HepG2 (cell line): ENCODE measurements at regions not wholly inside any gene's neighbourhood (a gene's known extent, or its start where the extent isn't known, plus 50 kb on each side); places are given as distances from the start of the nearest gene placed in this dataset.

Experiments
- ATAC-seq: fragments of 200-7000 bp; cut with Tn5 transposase; 3 replicates; pipeline ENCODE4 v1.9.1; 2020; ENCODE audit warnings: mild to moderate bottlenecking, moderate library complexity
- BruUV-seq: library from RNA; stranded (reverse); fragments of 400-500 nt; replicated peaks from 2 replicates; lab custom pipeline; 2021; lab: Mats Ljungman, UMichigan
- CTCF ChIA-PET: fragments of 300-600 bp; formaldehyde crosslinking; extraction: SDS; loops from one replicate; lab custom pipeline; 2021; ENCODE audit warnings: low total read pairs, inconsistent platforms, low intra/inter-chr PET ratio; lab: Yijun Ruan, JAX
- POLR2A ChIA-PET: fragments of 350-600 bp; sonication (Branson Sonifier 250); formaldehyde crosslinking; loops from one replicate; lab custom pipeline; 2020; ENCODE audit warnings: antibody characterized with exemption, inconsistent platforms; lab: Yijun Ruan, JAX
- DNase-seq: peaks from one replicate; pipeline ENCODE4 v3.0.0-alpha.2; 2015; ENCODE audit warnings: low spot score
- FAIRE-seq: peaks from 3 replicates; lab custom pipeline; 2011; peaks lifted over from hg19 to GRCh38; lab: Jason Lieb, UNC
- H2AFZ ChIP-seq: one replicate; pipeline ENCODE4 v1.6.1; 2011; ENCODE audit warnings: low read length, inconsistent platforms
- H3K27ac ChIP-seq: fragments of 300-600 bp; 3 replicates; pipeline ENCODE4 v1.8.0; 2011; ENCODE audit warnings: mixed run types, mild to moderate bottlenecking, mixed read lengths, low read length, inconsistent platforms; ENCODE audit not compliant: insufficient read depth; ENCODE audit errors: extremely low read length
- H3K27me3 ChIP-seq, 2 experiments: fragments of 200-600 bp in 1 of 2; 2 replicates in 1 of 2; 3 replicates in 1 of 2; pipeline versions ENCODE4 v1.6.0 to v1.8.0; 2011; ENCODE audit warnings: low read length in 2 of 2, mild to moderate bottlenecking in 2 of 2, moderate library complexity in 2 of 2, inconsistent platforms in 1 of 2; ENCODE audit not compliant: insufficient read depth in 2 of 2, control insufficient read depth in 1 of 2
- H3K36me3 ChIP-seq, 2 experiments: fragments of 200-600 bp in 1 of 2; replicated peaks in 1 of 2; 2 replicates in 1 of 2; 3 replicates in 1 of 2; pipeline versions ENCODE4 v1.5.1 to v1.8.0; 2011; ENCODE audit warnings: low read length in 2 of 2, inconsistent platforms in 1 of 2; ENCODE audit not compliant: insufficient read depth in 2 of 2, control insufficient read depth in 1 of 2
- H3K4me1 ChIP-seq: 2 replicates; pipeline ENCODE4 v1.5.1; 2012; ENCODE audit warnings: low read length, inconsistent platforms; ENCODE audit not compliant: insufficient read depth
- H3K4me2 ChIP-seq: 2 replicates; pipeline ENCODE4 v1.6.0; 2011; ENCODE audit warnings: low read depth, low read length, inconsistent platforms
- H3K4me3 ChIP-seq, 3 experiments: fragments of 200-600 bp in 1 of 3; sonication (generic), shearing (Covaris generic) in 1 of 3; replicated peaks in 1 of 3; 2 replicates each; pipeline ENCODE4 v1.5.1; 2011 to 2016; ENCODE audit warnings: low read length in 3 of 3, inconsistent platforms in 2 of 3, low read depth in 2 of 3, mild to moderate bottlenecking in 2 of 3, control low read depth in 1 of 3, mixed read lengths in 1 of 3; ENCODE audit not compliant: insufficient read depth in 1 of 3
- H3K79me2 ChIP-seq: one replicate; pipeline ENCODE4 v1.6.1; 2011; ENCODE audit warnings: low read length, inconsistent platforms; ENCODE audit not compliant: insufficient read depth
- H3K9ac ChIP-seq: 2 replicates; pipeline ENCODE4 v1.6.0; 2011; ENCODE audit warnings: mild to moderate bottlenecking, low read depth, low read length, inconsistent platforms; ENCODE audit not compliant: insufficient read depth
- H3K9me3 ChIP-seq: 2 replicates; pipeline ENCODE4 v1.5.1; 2012; ENCODE audit warnings: mild to moderate bottlenecking, low read length
- H4K20me1 ChIP-seq: 2 replicates; pipeline ENCODE4 v1.6.0; 2011; ENCODE audit warnings: inconsistent platforms, mild to moderate bottlenecking, low read length, moderate library complexity; ENCODE audit not compliant: insufficient read depth
- AHR ChIP-seq: IDR thresholded peaks from 2 replicates; pipeline ENCODE4 v1.6.1; 2018; ENCODE audit warnings: missing genetic modification reagents, missing compliant biosample characterization
- BHLHE40 ChIP-seq: IDR thresholded peaks from 2 replicates; pipeline ENCODE4 v1.6.1; 2011; ENCODE audit warnings: low read length, improper control_type of control experiment
- FOSL1 ChIP-seq: sonication (generic); formaldehyde crosslinking; IDR thresholded peaks from 2 replicates; pipeline ENCODE4 v1.9.0; 2021; ENCODE audit warnings: missing genetic modification reagents, borderline replicate concordance
- HDAC1 ChIP-seq: sonication (generic); formaldehyde crosslinking; IDR thresholded peaks from 2 replicates; pipeline ENCODE4 v1.5.1; 2020; ENCODE audit warnings: mild to moderate bottlenecking, missing genetic modification reagents
- HDAC6 ChIP-seq: fragments of 200-600 bp; sonication (generic); IDR thresholded peaks from 2 replicates; pipeline ENCODE4 v1.7.0; 2017; ENCODE audit warnings: mild to moderate bottlenecking, antibody characterized with exemption, low read length, low read depth
- KDM3A ChIP-seq: IDR thresholded peaks from 2 replicates; pipeline ENCODE4 v1.6.1; 2018; ENCODE audit warnings: low read depth, missing compliant biosample characterization
- MAFK ChIP-seq, 2 experiments: IDR thresholded peaks in 1 of 2; conservative IDR thresholded peaks in 1 of 2; 2 replicates each; pipeline ENCODE4 v1.6.1; 2011; ENCODE audit warnings: improper control_type of control experiment in 2 of 2, low read length in 2 of 2
- POGZ ChIP-seq: sonication (generic); formaldehyde crosslinking; IDR thresholded peaks from 2 replicates; pipeline ENCODE4 v1.4.0; 2020; ENCODE audit warnings: mild to moderate bottlenecking, missing genetic modification reagents
- POLR2AphosphoS2 ChIP-seq: IDR thresholded peaks from 2 replicates; pipeline ENCODE4 v1.6.1; 2011; ENCODE audit warnings: low read depth, low read length, improper control_type of control experiment
- RBAK ChIP-seq: sonication (generic); formaldehyde crosslinking; IDR thresholded peaks from 2 replicates; pipeline ENCODE4 v1.5.1; 2020; ENCODE audit warnings: mild to moderate bottlenecking, missing genetic modification reagents
- SIX1 ChIP-seq: sonication (generic); formaldehyde crosslinking; IDR thresholded peaks from 2 replicates; pipeline ENCODE4 v1.4.0; 2020; ENCODE audit warnings: missing genetic modification reagents, borderline replicate concordance
- SRSF1 ChIP-seq: fragments of 200-400 bp; formaldehyde crosslinking; optimal IDR thresholded peaks from 2 replicates; pipeline ENCODE3; 2017; ENCODE audit warnings: mild to moderate bottlenecking, low read depth, low read length, moderate library complexity
- TMF1 ChIP-seq: sonication (generic); formaldehyde crosslinking; IDR thresholded peaks from 2 replicates; pipeline ENCODE4 v1.8.1; 2022; ENCODE audit warnings: low read depth, missing genetic modification reagents
- ZIK1 ChIP-seq: sonication (generic); formaldehyde crosslinking; IDR thresholded peaks from 2 replicates; pipeline ENCODE4 v1.5.0; 2020; ENCODE audit warnings: mild to moderate bottlenecking, low read depth, missing genetic modification reagents, borderline replicate concordance
- ZNF317 ChIP-seq: sonication (generic); formaldehyde crosslinking; IDR thresholded peaks from 2 replicates; pipeline ENCODE4 v1.5.0; 2020; ENCODE audit warnings: mild to moderate bottlenecking, missing genetic modification reagents
- ZNF747 ChIP-seq: sonication (generic); formaldehyde crosslinking; IDR thresholded peaks from 2 replicates; pipeline ENCODE4 v1.8.1; 2023; ENCODE audit warnings: missing genetic modification reagents, mild to moderate bottlenecking, borderline replicate concordance
- WGBS: methylation state at CpG from one replicate; pipeline ENCODE4 v1.1.6; 2017; ENCODE audit warnings: low lambda C conversion rate; 5-methylcytosine and 5-hydroxymethylcytosine counted together
- in situ Hi-C: cut with HindIII; loops from 2 replicates; pipeline ENCODE4 v1.10.0; 2017; ENCODE audit warnings: low pct_unique_long_range_greater_than_20kb; ENCODE audit not compliant: extremely low pct_ligation_motif_present
- intact Hi-C: fragments of 100-400 bp; cut with micrococcal nuclease; formaldehyde crosslinking; loops from one replicate; pipeline ENCODE4 v1.10.0; 2022; ENCODE audit not compliant: unreplicated experiment
- TF ChIP-seq, protein P1 (sequence below): sonication (generic); formaldehyde crosslinking; IDR thresholded peaks from 2 replicates; pipeline ENCODE4 v1.5.1; 2020; ENCODE audit warnings: mild to moderate bottlenecking, missing genetic modification reagents
- TF ChIP-seq, protein P2 (sequence below): sonication (generic); formaldehyde crosslinking; IDR thresholded peaks from 2 replicates; pipeline ENCODE4 v1.8.0; 2022; ENCODE audit warnings: missing genetic modification reagents, low read depth, mild to moderate bottlenecking, borderline replicate concordance
- TF ChIP-seq, protein P3 (sequence below): sonication (generic); formaldehyde crosslinking; IDR thresholded peaks from 2 replicates; pipeline ENCODE4 v1.5.0; 2020; ENCODE audit warnings: missing genetic modification reagents

DNA sequence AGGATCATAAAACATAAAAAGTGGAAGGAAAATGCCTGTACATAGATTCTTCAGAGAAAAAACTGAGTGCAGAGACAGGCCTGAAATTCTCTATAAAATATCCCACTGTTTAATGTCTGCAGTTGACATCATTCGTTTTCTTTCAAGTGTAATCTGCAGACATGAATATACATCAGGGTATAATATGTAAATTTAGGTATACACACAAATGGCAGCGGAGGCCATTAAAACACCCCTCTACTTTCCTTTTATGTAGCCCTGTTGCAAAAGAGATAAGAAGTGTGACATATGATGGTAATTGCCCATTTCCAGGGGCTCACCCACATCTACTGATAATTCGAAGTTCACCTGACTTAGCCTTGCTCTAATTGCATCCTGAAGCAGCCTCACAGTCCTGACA lies 164.3 kb downstream of the SLC24A2 start:
- in situ Hi-C loops (loop anchor here (10.0 kb wide), 1 partner anchor 60 kb away; no protein-coding TSS in a partner anchor), intact Hi-C loops (no loop called here)
- no peaks in the 10 kb centered on the region for H3K36me3 ChIP-seq
- no peak overlapping the region for H3K4me3 ChIP-seq
- TF ChIP-seq POLR2AphosphoS2, result no peak
- no peak for TF ChIP-seq ZIK1 (CRISPR knock-in tag)
- TF ChIP-seq HDAC1 (CRISPR knock-in tag), result no peak
- no peak for TF ChIP-seq POGZ (CRISPR knock-in tag)
- TF ChIP-seq, protein P1, sequence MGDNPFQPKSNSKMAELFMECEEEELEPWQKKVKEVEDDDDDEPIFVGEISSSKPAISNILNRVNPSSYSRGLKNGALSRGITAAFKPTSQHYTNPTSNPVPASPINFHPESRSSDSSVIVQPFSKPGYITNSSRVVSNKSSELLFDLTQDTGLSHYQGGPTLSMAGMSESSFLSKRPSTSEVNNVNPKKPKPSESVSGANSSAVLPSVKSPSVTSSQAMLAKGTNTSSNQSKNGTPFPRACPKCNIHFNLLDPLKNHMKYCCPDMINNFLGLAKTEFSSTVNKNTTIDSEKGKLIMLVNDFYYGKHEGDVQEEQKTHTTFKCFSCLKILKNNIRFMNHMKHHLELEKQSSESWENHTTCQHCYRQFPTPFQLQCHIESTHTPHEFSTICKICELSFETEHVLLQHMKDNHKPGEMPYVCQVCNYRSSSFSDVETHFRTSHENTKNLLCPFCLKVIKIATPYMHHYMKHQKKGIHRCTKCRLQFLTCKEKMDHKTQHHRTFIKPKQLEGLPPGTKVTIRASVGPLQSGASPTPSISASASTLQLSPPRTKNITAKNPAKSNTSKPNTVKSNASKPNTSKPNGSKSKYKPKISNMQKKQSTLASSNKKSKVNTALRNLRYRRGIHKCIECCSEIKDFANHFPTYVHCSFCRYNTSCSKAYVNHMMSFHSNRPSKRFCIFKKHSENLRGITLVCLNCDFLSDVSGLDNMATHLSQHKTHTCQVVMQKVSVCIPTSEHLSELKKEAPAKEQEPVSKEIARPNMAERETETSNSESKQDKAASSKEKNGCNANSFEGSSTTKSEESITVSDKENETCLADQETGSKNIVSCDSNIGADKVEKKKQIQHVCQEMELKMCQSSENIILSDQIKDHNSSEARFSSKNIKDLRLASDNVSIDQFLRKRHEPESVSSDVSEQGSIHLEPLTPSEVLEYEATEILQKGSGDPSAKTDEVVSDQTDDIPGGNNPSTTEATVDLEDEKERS (CRISPR knock-in tag), result no peak
- no peak for TF ChIP-seq MAFK (conservative IDR thresholded peaks at IDR 0.05 in 1 of 2, IDR thresholded peaks at IDR 0.05 in 1 of 2; ENCODE audit: low read length in 2 of 2)
- TF ChIP-seq RBAK (CRISPR knock-in tag), result no peak
- no peak for TF ChIP-seq ZNF317 (CRISPR knock-in tag)
- TF ChIP-seq KDM3A, result no peak
- no peak for TF ChIP-seq SRSF1
- TF ChIP-seq HDAC6, result no peak
- no peak for TF ChIP-seq TMF1 (CRISPR knock-in tag)
- TF ChIP-seq, protein P2, sequence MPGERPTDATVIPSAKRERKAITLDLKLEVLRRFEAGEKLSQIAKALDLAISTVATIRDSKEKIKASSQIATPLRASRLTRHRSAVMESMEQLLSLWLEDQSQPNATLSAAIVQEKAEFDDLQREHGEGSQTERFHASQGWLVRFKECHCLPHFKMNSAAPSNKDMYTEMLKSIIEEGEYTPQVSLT (CRISPR knock-in tag), result no peak
- no peak for TF ChIP-seq BHLHE40
- no peak for TF ChIP-seq FOSL1 (CRISPR knock-in tag)
- TF ChIP-seq, protein P3, sequence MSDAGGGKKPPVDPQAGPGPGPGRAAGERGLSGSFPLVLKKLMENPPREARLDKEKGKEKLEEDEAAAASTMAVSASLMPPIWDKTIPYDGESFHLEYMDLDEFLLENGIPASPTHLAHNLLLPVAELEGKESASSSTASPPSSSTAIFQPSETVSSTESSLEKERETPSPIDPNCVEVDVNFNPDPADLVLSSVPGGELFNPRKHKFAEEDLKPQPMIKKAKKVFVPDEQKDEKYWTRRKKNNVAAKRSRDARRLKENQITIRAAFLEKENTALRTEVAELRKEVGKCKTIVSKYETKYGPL (CRISPR knock-in tag), result no peak
- no peak for TF ChIP-seq ZNF747 (CRISPR knock-in tag)
- no peak for TF ChIP-seq AHR (CRISPR knock-in tag)
- TF ChIP-seq SIX1 (CRISPR knock-in tag), result no peak
- ChIA-PET POLR2A (no interaction called here), CTCF (no interaction called here)
- ATAC-seq (no peak), DNase-seq (no peak), FAIRE-seq (no peak)
- WGBS, result 3% methylated on average over 3 of the region's 3 CpGs
- H3K9me3 ChIP-seq, result no peaks in the 10 kb centered on the region
- H3K4me1 ChIP-seq, result no peaks in the 10 kb centered on the region
- no TSS peak for BruUV-seq
- H4K20me1 ChIP-seq, result no peaks in the 10 kb centered on the region
- H3K9ac ChIP-seq, result no peak overlapping the region
- H3K27ac ChIP-seq, result no peak overlapping the region
- 0 out of 5 replicates have a peak, but pooled peaks cover 0 to 3% of the 10 kb centered on the region in 2 experiments for H3K27me3 ChIP-seq
- H3K79me2 ChIP-seq, result no peaks in the 10 kb centered on the region
- no peak overlapping the region for H3K4me2 ChIP-seq
- no peak overlapping the region for H2AFZ ChIP-seq
